Stimulated activated CD4-positive, alpha-beta T cell treated with anti-CD3 and anti-CD28 coated beads, Interleukin-2, amount 100 ng/mL, for 48 hours (primary cell): ENCODE measurements at regions not wholly inside any gene's neighbourhood (a gene's known extent, or its start where the extent isn't known, plus 50 kb on each side); places are given as distances from the start of the nearest gene placed in this dataset.
"Not testable (repeated sequence)": the region's sequence is repeated elsewhere in the genome, so short reads cannot be mapped to it uniquely, and the experiment has no call there.

Source experiments
- DNase-seq, 2 donors: peaks; one replicate each; pipeline ENCODE4 v3.0.0-alpha.2; 2020

DNA sequence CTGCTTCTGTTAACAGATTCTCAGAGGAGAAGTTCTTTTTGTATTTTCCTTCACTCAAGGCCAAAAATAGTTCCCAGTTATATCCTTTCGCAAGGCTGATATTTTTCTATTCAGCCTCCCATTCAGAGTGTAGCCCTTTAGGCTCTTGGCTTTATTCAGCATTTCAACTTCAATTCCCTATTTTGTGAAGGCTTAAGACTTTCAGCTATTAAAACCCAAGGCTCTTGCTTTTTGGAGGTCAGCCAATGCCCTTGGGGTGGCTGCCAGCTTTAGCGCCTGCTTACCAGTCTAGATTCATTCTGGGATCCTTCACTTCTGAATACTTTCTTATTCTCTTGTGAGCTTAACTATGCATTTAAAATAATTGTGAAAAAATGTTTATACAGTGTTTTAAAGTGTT, 57.3 kb upstream of the ADGRA3 start:
- DNase-seq: no peak

DNA sequence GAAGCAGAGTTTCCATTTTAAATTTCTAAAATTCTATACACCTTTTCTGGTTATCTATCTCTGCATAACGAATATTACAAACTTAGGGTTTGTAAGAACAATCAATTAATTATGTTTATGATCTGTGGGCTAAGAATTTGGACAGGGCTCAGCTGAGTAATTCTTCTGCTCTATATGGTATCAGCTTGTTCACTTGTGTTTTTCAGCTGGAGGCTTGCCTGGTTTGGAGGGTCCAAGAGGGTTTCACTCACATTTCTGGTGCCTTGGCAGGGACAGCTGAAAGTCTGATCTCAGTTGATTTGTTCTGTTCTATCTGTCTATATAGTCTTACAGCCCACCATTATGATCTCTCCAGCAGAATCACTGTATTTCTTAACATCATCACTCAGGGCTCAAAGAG, 57.8 kb upstream of the ADGRA3 start:
- DNase-seq: no peak

DNA sequence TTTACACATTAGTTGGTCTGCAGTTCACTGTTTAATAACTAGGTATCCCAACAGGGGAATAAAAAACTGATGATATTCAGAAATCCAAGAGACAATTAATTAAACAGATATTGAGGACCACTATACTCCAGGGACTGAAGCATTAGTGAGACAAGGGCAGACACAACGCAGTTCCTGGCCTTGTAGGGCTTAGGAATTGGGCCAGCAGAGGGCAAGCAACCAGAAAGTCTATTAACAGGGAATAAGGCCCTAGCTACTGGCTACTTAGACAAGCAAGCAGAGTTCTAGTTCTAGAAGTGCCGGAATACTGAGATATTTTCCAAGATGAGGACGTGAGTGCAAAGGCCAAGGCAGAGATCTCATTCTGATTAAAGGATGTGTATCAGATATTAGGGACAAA, 58.6 kb upstream of the ADGRA3 start:
- DNase-seq: no peak

DNA sequence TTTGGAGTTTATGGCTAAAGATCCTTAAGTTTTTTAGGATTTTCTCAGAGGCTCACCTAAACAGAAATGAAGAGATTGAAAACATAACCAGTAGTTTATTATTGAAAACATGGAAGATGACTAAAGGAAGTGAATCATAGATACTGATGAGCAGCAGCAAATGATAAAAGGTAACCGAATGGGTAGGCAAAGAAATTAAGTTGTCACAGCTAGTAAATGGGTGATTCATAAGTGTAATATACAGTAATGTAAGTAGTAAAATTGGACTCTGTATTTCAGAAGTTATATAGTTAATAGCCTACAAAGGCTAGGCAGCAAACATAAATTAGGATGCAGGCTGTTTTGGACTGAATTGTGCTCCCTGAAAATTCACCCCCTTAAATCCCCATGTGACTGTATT, 59.0 kb upstream of the ADGRA3 start:
- no peak for DNase-seq

DNA sequence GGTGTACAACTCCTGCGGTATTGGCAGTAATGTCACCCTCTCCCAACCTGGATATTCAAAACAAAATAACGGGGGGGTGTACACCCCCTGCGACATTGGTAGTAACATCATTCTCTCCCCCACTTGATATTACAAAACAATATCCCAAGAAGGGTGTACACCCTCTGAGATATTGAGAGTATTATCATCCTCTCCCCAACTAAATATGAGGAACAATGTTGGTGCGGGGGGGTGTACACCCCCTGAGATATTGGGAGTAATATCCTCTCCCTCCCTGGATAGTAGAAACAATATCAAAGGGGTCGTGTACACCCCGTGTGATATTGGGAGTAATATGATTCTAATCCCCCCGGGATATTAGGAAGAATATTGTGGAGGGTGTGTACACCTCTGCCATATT, 71.4 kb upstream of the ADGRA3 start:
- DNase-seq: no peak

DNA sequence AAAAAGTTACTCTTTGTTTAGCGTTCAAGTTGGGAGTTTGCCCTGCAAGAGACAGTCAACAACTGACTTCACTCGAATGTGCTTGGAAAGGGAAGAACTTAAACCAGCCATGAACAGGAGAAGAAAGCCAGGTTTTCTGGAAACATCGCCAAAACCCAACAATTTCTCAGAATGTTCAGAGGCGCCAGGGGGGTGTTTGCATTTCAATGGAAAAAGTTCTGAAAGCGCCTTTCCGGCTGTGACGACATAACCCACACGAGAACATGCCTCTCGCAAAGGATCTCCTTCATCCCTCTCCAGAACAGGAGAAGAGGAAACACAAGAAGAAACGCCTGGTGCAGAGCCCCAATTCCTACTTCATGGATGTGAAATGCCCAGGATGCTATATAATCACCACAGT, 78.1 kb upstream of the ADGRA3 start:
- no peak for DNase-seq

DNA sequence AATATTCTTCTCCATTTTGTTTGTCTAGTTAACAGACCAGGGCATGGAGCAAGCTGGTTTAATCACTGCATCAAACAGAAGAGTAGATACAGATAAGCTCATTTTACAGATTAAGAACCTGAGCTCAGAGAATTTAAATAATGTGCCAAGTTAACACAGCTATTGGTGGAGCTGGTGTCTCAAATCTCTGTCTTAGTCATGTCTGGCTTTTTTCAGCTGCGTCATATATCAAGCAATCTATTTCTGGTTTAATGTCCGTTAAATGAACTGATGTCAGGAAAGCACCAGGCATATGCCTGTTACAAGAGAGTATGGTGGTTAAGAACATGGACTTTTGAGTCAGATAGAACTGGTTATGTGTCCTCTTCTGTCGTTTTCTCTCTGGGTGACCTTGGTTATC, 79.8 kb upstream of the ADGRA3 start:
- DNase-seq: no peak

DNA sequence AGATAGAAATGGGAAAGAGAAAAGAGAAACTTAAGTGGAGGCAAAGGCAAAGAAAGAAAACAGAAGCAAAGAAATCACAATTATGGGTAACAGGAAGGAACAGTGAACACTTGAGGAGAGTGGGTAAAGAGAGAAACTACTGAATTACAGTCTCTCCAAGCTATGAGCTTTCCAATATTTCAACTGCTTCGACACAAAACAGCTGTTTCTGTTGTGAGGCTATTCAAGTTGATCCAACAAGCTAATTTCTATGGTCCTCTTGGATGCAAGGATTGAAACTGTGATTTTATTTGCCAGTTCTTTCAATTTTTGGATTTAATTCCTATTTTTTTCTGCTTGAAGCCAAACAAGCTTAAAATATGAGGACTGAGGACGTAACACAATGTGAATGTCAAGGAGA, 80.5 kb upstream of the ADGRA3 start:
- no peak for DNase-seq

DNA sequence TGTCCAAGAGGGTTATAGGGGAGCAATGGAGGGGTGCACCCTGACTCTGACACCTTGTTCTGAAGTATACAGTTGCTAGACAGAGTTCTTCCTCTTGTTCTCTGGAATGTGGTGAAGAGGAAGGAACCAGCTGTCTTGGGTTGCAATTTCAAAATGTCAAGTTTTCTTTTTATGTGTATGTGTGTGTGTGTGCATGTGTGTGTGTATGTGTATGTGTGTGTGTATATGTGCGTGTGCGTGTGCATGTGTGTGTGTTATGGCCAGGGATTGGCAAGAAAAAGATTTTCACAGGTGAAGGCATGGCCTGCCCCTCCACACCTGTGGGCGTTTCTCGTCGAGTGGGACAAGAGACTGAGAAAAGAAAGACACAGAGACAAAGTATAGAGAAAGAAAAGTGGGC, 81.6 kb upstream of the ADGRA3 start:
- DNase-seq: no peak

DNA sequence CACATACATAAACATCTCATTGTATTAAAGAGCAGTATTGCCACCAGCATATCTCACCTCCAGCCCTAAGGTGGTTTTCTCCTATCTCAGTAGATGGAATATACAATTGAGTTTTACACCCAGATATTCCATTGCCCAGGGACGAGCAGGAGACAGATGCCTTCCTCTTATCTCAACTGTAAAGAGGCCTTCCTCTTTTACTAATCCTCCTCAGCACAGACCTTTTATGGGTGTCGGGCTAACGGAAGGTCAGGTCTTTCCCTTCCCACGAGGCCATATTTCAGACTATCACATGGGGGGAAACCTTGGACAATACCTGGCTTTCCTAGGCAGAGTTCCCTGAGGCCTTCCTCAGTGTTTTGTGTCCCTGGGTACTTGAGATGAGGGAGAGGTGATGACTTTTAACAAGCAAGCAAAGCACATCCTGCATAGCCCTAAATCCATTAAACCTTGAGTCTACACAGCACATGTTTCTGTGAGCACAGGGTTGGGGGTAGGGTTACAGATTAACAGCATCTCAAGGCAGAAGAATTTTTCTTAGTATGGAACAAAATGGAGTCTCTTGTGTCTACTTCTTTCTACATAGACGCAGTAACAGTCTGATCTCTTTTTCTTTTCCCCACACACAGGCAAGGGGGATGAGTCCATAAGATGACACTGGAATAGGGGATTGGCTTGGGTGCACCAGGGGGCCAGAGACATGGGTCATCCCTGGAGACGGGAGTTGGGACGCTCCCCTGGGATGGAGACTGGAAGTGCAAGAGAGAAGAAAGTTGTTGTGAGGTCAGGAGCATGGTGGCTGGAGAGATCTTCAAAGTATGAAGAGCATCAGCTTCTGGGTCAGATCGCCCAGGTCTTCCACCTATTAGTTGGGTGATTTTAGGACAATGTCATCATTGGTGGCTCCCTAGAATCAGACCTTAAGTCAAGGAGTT, 82.5 kb upstream of the ADGRA3 start:
- DNase-seq: not testable (repeated sequence)

DNA sequence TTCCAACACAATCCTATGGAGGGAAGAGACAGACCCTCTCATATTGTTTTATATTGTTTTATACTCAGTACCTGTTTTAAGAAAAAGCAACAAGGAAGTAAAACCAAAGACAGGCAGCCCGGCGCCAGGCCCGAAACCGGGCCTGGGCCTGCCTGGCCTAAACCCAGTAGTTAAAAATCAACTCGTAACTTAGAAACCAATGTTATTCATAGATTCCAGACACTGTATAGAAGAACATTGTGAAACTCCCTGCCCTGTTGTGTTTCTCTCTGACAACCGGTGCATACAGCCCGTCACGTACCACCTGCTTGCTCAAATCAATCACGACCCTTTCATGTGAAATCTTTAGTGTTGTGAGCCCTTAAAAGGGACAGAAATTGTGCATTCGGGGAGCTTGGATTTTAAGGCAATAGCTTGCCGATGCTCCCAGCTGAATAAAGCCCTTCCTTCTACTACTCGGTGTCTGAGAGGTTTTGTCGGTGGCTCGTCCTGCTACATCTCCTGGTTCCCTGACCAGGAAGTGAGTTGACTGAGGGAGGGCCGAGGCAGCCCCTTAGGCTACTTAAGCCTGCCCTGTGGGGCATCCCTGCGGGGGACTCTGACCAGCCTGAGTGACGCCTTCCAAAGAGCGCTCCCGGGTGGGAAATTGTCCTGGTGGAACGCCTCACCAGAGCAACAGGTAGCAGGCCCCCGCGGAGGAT, 83.5 kb upstream of the ADGRA3 start:
- DNase-seq: not testable (repeated sequence)

DNA sequence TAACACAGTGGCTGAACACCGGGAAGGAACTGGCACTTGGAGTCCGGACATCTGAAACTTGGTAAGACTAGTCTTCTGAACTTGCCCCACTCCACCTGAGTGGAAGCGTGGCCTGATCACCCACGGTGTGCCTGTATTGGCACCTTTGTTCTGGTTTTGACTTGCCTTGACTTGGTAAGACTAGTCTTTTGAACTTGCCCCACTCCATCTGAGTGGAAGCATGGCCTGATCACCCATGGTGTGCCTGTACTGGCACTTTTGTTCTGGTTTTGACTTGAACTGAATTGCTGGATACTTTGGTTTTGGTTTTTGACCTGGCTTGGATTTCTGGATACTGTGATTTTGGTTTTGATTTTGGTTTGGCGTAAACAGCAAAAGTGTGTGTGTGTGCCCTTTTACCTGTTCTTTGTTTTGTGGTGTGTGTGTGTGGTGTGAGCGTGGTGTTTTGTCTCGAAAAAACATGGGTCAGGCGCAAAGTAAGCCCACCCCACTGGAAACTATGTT, 84.1 kb upstream of the ADGRA3 start:
- not testable (repeated sequence) for DNase-seq

DNA sequence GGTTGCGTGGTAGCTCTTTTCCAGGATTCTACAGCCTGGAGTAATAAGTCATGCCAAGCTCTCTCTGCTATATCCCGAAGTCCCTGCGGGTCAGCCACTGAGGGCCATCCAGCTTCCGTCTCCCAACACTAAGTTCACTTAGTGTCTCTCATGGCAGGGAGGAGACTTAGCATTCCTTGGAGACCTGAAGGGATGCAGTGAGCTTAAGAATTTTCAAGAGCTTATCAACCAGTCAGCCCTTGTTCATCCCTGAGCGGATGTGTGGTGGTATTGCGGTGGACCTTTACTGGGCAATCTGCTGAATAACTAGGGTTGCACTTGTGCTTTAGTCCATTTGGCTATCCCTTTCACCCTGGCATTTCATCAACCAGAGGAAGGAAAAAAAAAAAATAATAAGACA, 85.8 kb upstream of the ADGRA3 start:
- not testable (repeated sequence) for DNase-seq

DNA sequence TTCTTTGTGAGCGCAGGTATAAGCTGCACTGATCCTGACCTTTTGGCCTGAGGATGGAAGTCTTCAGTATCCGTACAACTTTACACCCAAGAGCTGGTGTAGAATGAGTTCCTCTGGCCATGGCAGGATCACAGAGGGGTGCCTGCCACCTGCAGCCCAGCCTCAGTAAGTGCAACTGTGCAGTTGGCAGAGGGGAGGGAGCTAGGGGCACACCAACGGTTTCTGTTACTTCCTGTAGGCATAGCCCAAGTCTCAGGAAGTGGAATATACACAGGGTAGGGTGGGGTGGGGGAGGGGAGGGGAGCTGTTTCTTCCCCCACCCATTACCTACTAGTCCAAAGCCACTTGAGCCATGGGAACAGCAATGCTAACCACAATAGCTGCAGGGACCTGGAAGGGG, 85.4 kb upstream of the GBA3 start:
- peak; percentile 3 to 31 for DNase-seq

DNA sequence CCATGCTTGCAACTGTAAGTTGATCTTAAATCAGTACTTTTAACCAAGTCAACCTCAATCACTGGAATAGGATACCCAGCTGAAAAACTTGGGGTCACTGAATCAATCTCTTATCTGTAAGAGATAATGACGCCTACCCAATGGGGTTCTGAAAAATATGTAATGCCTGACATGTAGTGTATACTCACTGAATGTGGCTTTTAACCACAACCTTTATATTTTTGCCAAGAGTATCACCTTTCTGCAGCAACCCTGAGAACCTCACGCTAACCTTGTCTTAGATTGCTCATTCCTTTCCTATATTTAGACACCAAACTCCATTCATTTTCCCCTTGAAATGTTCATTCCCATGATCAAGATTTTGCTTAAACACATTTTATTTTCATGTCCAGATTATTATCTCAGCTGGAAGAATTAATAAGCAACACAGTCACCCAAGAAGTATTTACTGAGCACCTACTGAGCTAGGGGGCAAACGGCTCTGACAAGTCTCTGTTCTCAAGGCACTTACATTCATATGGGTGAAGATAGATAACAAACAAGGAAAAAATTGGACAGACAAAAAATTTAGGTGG, 82.7 kb upstream of the GBA3 start:
- not testable (repeated sequence) for DNase-seq

DNA sequence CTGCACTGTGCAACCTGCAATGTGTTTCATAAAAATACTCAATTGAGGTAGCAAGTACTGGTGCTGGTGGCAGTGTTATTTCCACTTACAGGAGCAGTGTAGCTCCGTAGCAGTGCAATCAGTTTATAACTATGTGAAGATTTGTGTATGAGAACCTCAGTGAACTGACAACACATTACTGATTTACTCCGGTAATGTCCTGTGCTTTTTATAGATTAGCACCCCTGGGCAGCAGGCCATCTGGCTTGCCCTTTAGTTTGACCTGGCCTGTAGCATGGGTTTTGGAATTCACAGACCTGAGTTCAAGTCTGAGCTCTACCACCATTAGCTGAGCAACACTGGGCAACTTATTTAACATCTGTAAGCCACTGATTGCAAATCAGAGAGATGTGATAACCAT, 78.6 kb upstream of the GBA3 start:
- DNase-seq: no peak

DNA sequence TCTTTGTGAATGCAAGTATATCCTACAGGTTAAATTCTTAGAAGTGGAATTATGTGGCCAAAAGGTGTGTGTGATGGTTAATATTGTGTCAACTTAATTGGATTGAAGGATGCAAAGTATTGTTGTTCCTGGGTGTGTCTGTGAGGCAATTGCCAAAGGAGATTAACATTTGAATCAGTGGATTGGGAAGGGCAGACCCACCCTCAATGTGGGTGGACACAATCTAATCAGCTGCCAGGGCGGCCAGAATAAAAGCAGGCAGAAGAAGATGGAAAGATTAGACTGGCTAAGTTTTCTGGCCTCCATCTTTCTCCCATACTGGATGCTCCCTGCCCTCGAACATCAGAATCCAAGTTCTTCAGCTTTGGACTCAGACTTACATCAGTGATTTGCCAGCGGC, 76.2 kb upstream of the GBA3 start:
- DNase-seq: no peak

DNA sequence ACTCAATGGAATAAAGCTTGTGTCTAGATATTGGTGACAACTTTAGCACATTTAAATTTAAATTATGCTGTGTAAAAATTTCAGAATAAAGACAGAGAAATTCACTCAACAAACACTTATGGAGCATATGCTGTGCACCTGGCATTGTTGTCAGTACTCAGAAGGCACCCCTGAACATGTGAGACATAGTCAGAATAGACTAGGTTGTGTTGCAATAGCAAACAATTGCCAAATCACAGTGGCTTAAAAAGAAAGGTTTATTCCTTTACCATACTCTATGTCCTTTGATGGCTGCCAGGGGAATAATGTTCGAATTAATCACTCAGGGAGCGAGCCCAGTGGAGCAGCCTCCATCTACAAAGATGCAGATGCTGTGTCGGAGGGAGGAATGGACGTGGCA, 72.6 kb upstream of the GBA3 start:
- DNase-seq: not testable (repeated sequence)

DNA sequence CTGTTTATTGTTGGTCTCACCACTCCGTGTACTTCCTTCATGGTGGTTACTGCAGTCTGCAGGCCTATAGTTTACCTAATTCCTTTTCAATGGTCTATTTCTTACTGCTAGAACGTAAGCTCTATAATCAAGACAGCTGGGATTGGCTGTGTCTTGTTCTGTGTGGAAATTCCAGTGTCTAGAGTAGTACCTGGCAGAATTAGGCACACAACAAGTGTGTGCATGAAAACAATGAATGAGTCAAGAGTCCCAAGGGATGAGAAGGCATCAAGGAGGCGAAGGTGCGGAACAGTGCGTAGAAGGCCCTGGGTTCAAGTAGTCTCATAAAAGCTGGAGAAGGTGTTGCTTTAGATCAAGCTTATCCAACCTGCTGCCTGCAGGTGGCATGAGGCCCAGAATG, 70.8 kb upstream of the GBA3 start:
- DNase-seq: not testable (repeated sequence)

DNA sequence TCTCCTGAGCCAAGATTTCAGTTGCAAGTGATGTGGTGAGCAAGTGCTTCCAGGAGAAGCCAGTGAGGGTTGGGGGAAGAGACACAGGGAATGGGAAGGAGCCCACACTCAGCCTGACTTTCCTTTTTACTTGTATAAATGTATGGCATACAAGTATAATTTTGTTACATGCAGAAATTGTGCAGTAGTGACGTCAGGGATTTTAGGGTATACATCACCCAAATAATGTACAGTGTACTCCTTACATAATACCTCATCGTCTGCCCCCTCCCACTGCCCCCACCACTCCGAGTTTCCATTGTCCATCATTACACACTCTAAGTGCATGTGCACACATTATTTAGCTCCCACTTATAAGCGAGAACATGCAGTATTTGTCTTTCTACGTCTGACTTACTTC, 68.7 kb upstream of the GBA3 start:
- not testable (repeated sequence) for DNase-seq

DNA sequence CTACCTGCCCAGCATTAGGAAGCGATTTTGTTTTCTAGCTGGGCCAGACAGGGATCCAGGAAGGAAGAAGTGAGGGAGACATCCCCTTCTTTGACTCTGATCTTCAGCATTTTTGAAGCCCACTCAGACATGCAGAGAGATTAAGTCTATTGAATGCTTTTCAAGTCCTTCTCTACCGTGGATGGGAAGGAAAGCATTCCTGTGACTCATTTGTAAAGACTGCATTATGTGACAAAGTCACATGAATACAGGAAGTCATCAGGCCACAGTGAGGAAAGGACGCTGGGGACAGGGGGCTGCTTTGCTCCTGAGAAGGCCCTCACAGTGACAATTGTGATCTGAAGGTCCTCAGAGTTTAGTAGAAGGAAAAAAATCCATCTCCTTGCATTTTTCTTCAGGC, 67.4 kb upstream of the GBA3 start:
- no peak for DNase-seq

DNA sequence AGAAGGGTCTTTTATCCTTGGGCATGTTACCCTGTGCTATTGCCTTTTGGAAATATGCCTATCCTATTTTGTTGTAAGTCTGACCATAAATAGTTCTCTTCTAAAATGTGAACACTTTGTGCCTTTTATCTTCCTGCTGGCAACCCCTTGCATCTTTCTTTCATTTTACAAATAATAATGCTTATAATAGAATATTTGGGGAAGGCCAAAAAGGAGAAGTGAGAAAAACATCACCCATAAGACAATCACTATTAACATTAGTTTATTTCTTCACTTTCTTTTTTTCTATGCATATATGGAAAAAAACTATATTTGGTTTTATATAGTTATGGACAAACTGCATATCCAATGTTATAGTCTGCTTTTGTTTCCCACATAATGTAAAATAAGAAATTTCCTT, 64.9 kb upstream of the GBA3 start:
- not testable (repeated sequence) for DNase-seq

DNA sequence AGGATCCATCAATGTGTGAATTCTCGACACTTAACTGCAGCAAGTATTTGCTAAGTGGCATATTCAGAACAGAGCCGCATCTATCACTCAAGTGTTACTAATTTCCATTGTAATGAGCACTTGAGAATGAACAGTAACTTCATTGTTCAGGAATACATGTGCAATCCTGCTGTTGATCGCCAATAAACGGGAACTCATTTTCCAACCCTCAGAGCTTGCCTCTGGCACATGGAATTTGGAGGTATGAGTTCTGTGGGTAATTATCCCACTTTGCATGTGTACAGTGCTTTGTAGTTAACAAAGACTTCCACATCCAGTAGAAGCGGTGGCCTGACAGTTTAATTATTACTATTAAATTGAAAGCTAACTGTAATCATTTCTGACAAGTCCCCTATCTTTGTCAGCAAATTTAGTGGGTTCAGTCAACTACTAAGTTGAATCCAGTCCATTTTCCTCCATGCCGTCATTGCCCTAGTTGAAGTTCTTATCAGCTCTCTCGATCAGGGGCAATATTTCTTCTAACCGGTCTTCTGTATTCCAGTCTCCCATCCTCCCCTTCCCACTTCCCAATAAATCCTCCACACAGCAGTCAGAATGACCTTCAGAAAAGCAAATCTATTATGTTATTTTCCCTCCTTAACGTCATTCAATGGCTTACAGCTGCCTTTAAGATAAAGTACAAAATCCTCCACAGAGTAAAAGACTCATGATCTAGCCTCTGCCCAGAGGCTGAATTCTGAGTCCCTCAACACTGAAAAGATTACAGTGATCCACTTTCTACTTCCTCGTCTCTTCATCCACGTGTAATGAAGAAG, 62.4 kb upstream of the GBA3 start:
- not testable (repeated sequence) for DNase-seq
